Esophagus mucosa (tissue), 1 donor: ENCODE measurements at regions not wholly inside any gene's neighbourhood (a gene's known extent, or its start where the extent isn't known, plus 50 kb on each side); places are given as distances from the start of the nearest gene placed in this dataset.

ENCODE experiments used
- ATAC-seq: fragments of 200-7000 bp; cut with Tn5 transposase; one replicate; pipeline ENCODE4 v1.9.1; 2020
- donor health status: DM: yes; HTN: yes; CAD: no.

GRCh38 chr4:117447925-117448324 is 362.5 kb upstream of the TRAM1L1 start:
- ATAC-seq, result no peak

GRCh38 chr4:117455088-117455487 is 369.7 kb upstream of the TRAM1L1 start:
- ATAC-seq, result no peak

- ATAC-seq, result peak; percentile 52
These were observed 381.0 kb upstream of the TRAM1L1 start for GRCh38 chr4:117466388-117466787.

- ATAC-seq, result no peak
These were observed 382.0 kb upstream of the TRAM1L1 start for GRCh38 chr4:117467404-117467803.

DNA sequence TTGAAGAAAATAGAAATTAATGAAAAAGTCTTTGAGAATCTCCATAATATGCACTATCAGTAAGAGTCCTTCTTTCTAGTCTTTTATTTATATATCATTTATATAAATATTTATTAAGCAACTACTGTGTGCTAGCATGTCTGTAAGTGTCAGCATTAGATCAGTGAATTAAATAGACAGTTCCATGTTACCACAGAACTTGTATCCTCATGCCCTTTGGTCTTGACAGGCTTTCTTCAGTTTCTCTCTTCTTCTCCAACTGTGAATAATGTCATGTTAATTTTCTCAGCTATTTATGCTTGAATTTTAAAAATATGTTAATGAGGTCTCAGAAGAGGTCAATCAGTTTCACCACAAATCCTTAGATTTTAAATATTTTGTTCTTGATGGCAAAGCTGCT is 389.6 kb upstream of the TRAM1L1 start:
- no peak for ATAC-seq

- ATAC-seq, result no peak
These were observed 392.5 kb upstream of the TRAM1L1 start for GRCh38 chr4:117477925-117478324.

DNA sequence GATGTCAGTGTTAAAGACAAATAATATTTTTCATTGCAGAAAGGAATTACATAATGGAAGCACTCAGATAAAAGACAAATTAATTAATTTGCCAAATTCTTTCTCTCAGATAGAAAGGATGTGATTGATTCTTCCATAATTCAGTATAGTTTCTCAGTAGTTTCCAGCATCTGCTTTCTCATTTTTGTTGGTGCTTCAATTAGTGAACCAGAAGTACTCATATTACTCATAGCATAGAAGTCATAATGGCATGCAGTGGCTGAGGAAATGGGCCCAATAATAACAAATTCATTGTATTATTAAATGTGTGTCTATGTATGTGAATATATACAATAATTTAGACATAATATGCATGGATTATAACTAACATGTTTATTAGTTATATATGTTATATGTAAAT is 393.3 kb upstream of the TRAM1L1 start:
- ATAC-seq, result no peak

GRCh38 chr4:117479673-117480072 is 394.3 kb upstream of the TRAM1L1 start:
- ATAC-seq, result no peak

- ATAC-seq, result no peak
These were observed 396.4 kb upstream of the TRAM1L1 start for GRCh38 chr4:117481742-117482141.

- ATAC-seq, result no peak
These were observed 403.3 kb upstream of the TRAM1L1 start for GRCh38 chr4:117488692-117489091.

DNA sequence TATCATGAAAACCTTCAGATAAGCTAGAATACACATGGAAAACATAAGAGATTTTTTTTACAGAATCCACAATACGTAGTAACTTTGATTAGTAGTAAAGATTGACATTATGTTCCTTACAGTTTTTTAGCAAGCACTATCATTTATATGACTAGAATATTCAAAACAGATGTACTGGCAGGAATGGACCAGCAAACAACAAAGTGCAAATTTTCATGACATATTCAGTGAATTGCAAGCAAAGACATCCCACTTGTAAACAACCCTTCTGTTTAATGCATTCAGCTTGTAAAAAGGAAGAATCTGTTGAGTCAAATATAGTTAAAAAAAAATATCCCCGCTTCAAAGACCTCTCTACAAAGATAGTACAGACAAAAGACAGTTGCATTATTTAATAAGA is 403.7 kb upstream of the TRAM1L1 start:
- ATAC-seq, result no peak

DNA sequence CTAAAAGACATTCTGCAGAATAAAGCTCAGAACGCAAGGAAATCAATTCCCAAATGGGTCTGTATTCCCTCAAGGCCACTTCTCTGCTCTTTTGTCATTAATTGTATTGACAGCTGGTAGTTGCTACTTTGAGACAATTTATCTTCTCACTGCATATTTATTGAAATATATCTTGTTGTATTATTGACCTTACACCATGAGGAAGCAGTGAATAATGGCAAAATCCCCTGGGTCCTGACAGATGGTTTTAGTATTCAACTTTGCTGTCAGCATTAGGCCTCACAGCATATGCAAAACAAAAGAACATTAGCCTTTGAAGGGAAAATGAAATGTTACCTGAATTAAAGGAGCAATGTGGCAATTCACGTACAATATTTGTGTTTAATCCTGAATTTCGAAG is 406.1 kb upstream of the TRAM1L1 start:
- no peak for ATAC-seq

DNA sequence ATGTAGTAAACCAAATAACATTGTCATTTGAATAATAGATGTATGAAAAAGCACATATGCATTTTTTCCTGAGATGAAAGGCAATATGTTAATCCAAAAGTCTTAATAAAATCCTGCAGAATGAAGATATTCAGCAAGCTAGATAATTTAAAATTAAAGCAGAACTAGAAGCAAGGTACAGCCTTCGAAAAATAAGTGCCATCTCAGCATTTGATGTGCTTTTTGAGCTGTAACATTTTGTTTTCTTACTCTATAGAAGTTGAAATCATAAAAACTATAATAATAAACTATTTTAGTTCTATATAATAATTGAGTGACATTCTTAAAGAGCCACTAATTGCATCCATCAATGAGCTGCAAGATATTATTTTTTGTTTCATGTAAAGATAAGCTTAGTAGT is 410.4 kb upstream of the TRAM1L1 start:
- no peak for ATAC-seq

- ATAC-seq, result no peak
These were observed 427.0 kb upstream of the TRAM1L1 start for GRCh38 chr4:117512414-117512813.

GRCh38 chr4:117514391-117515175 is 429.2 kb upstream of the TRAM1L1 start:
- ATAC-seq, result no peak

DNA sequence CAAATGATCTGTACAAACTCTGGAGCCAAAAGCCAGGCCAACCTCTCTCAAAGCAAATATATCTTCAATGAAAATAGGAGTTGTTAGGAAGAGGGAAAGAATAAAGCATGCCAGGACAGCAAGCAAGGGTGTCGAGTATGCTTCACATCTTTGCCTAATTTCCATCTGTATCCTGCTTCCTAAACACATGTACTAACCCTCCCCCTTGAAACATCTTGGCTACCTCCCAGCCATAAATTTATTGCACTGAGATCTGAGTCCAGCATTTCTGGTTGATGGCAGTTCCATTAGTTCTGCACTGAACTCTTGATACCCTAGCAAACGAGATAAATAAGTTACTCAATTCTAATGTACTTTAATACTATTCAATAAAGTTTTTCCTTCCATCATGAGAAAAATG is 430.5 kb upstream of the TRAM1L1 start:
- ATAC-seq, result no peak

DNA sequence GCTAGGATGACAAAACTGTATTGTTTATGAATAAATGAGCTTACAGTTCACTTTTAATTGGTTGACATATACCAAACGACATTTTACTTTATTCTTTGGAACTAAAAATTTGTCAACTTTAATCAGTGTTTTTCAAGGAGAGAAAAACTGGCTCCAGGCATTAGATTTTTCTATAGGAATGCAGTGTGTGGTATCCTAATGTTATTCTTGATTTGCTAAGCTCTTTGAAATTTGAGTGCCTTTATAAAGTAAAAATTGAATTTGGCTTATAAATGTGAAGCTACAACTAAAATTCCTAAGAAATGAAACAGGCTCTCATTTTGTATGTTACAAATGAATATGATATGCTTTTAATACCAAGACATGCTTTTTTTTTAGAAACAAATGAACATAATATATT is 442.2 kb upstream of the TRAM1L1 start:
- no peak for ATAC-seq

DNA sequence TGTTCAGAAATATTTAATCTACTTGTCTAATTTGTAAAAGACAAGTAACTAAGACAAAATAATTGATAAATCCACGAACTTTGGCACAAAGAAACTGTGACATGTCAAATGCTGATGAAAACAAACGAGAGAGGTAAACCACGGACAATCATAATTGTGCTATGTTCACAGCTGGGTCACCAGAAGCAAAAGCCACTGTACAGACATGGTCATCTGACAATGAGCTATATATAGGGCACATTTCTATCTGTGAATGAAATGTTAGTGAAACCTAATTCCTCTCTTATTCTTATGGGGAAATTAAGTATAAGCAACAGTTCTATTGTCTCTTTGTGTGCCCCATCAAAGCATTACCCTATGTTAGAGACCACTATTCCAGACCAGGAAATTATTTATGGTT is 444.0 kb upstream of the TRAM1L1 start:
- no peak for ATAC-seq

GRCh38 chr4:117533501-117533900 is 448.1 kb upstream of the TRAM1L1 start:
- ATAC-seq, result no peak

DNA sequence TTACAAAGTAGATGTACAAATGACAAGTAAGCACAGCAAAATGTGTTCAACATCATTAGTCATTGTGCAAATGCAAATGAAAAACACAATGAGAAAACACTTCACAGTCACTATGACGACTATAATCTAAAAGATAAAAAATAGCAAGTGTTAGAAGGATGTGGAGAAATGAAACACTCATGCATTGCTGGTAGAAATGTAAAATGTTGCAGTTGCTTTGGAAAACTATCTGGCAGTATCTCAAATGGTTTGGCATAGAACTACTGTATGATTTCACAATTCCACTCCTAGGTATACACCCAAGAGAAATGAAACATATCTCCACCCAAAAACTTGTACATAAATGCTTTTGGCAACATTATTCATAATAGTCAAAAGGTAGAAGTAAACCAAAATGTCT is 459.7 kb upstream of the TRAM1L1 start:
- ATAC-seq, result no peak

- no peak for ATAC-seq
These were observed 464.1 kb upstream of the TRAM1L1 start for GRCh38 chr4:117549524-117549923.

DNA sequence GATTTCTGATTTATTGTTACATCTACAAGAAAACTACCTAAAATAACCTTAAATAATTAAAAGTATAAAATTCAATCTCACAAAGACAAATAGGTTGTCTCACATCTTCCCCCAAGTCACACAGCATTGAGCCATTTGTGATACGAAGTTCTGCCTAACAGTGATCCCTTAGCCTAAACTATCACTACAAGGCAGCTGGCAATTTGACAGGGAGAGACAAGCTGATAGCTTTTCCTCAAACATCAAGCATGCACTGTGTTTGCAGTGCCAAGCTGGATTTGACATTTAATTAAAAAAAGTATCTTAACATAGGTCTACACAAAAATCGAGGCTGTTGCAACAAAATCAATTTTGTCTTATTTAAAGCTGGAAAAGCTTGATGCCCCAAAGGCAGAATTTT is 464.7 kb upstream of the TRAM1L1 start:
- no peak for ATAC-seq

DNA sequence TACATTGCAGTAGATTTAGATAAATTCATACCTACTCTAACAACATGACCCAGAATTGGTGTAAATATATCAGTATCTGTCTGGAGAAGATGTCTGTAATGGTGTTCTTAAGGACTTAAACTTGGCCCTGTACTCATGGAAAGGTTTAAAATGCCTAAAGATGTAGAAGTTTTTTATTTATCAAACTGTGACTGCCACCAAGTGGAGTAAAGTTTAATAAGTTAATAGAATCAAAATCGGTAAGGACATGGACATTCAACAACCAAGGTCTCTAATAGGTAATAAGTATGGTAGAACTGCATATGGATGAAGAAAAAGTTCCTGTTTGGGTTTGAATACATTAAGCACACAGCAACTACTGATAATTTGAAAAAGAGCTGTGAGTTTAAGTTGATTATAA is 474.0 kb upstream of the NDST3 start:
- no peak for ATAC-seq

- ATAC-seq, result no peak
These were observed 460.2 kb upstream of the NDST3 start for GRCh38 chr4:117574085-117574484.

- no peak for ATAC-seq
These were observed 458.4 kb upstream of the NDST3 start for GRCh38 chr4:117575850-117576249.
